ENCODE measurements at regions not wholly inside any gene's neighbourhood (a gene's known extent, or its start where the extent isn't known, plus 50 kb on each side); places are given as distances from the start of the nearest gene placed in this dataset.

DNA sequence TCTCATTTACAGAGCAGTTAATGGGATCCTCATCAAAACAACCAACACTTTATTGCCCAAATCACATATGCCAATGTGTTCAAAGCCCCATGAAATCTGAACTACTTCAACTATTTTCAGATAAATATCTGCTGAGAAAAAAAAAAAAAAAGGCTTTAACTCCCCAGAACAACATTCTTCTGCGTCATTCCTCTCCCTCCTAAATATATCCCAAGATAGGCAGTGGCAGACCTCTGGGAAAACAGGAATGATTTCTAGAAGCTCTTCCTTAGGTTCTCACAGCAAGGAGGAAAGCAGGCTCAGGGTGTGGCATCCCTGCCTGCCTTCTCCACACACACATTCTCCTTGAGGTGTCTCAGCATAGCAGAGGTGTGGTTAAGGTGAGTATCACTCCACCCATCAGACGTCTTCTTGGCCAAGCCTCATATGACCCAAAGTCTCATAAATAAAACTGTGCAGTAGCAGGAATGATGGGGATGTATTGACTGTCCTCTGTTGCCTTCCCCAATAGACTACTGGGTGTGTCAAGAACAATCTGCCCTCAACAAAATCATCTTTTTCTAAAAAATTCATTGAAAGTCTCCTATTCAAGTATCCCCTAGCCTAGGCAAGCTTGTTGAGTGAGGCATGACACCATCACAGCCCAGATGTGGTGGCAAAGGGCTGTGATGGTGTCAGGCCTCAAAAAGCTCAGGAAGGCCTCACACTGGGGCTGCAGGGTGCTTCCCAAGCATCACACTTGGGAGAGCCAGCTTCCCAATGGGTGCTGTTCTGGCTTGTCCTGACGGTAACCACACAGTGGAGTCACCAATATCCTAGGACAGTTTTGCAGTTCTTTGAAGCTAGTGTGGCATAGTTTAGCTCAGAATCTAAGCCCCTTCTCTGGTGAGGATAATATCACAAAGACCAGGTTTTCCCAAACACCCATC is 135.4 kb upstream of the SOX9 start:
- no peak overlapping the region for H3K27ac Mint-ChIP-seq
- H3K9me3 Mint-ChIP-seq, result no peaks in the 10 kb centered on the region
- H3K4me3 Mint-ChIP-seq, result no peak overlapping the region
- no peaks in the 10 kb centered on the region for H3K4me1 Mint-ChIP-seq (ENCODE audit: low read depth)
- no peaks in the 10 kb centered on the region for H3K27me3 Mint-ChIP-seq
- H3K36me3 Mint-ChIP-seq (ENCODE audit: low read depth), result no peaks in the 10 kb centered on the region
- intact Hi-C loops (cut with micrococcal nuclease), result no loop called here

DNA sequence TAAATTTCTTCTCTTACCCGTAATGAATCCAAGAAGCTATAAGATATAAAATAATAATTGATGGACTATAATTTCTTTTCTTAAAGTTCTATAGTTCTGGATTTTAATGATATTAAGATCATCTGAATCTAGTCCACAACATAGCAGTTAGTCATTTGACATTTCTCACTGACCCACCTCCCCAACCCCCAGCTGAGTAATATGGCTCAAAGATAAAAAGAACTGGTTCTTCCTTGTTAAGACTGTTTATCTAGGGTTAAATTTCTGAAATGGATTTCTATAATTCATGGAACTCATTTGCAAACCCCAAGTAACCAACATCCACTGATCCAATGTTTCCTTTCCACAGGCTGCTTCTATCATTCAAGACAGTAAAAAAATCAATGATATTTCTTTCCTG is 133.9 kb upstream of the SOX9 start:
- Mint-ChIP-seq H3K4me3 (no peak overlapping the region), H3K4me1 (ENCODE audit: low read depth) (no peaks in the 10 kb centered on the region), H3K36me3 (ENCODE audit: low read depth) (no peaks in the 10 kb centered on the region), H3K9me3 (peaks cover 5% of the 10 kb centered on the region), H3K27ac (no peak overlapping the region), H3K27me3 (no peaks in the 10 kb centered on the region)
- intact Hi-C loops (cut with micrococcal nuclease), result no loop called here

DNA sequence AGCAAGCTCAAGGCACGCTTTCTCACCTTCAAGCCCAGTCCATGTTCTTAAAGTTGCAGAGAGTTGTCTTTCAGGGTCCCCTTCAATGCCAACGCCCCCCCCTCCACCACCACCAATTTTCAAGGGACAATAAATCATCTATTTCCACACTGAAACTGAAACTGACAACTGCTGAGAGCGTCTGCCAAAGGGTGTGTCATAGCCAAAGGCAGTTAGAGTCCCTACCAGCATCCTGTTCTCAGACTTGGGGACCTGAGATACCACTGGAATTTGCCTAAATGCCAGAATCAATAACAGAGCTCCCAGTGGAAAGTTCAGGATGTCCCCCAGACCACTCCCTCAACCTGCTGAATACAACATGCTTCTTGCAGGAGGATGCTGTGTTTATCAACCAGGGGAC is 133.2 kb upstream of the SOX9 start:
- H3K27me3 Mint-ChIP-seq, result no peaks in the 10 kb centered on the region
- no peak overlapping the region for H3K4me3 Mint-ChIP-seq
- no peaks in the 10 kb centered on the region for H3K36me3 Mint-ChIP-seq (ENCODE audit: low read depth)
- H3K4me1 Mint-ChIP-seq (ENCODE audit: low read depth), result no peaks in the 10 kb centered on the region
- no peak overlapping the region for H3K27ac Mint-ChIP-seq
- intact Hi-C loops (cut with micrococcal nuclease), result no loop called here
- peaks cover 10% of the 10 kb centered on the region for H3K9me3 Mint-ChIP-seq

DNA sequence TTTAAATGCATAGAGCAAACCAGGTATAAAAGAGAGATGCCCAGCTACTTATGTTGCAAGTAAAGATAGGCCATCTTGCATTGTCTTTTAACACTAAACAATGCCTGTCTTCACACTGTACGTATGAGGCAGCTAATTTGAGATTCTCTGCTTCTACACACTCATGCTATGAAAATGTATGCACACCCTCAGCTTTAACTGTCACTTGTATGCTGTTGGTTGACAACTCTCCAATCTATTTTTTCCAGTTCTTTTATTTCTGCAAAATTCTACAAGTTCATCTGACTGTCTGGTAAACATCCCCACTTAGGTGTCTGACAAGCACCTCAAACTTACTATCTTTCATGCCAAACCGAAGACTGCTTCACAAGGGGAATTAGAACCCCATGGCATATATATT is 131.7 kb upstream of the SOX9 start:
- Mint-ChIP-seq H3K36me3 (ENCODE audit: low read depth) (no peaks in the 10 kb centered on the region), H3K4me3 (no peak overlapping the region), H3K27me3 (no peaks in the 10 kb centered on the region), H3K4me1 (ENCODE audit: low read depth) (no peaks in the 10 kb centered on the region), H3K9me3 (peaks cover 10% of the 10 kb centered on the region), H3K27ac (no peak overlapping the region)
- intact Hi-C loops (cut with micrococcal nuclease), result no loop called here

GRCh38 chr17:71993363-71993762 is 127.5 kb upstream of the SOX9 start:
- H3K27ac Mint-ChIP-seq, result no peak overlapping the region
- H3K4me3 Mint-ChIP-seq, result no peak overlapping the region
- H3K9me3 Mint-ChIP-seq, result peaks cover 10% of the 10 kb centered on the region
- H3K36me3 Mint-ChIP-seq (ENCODE audit: low read depth), result no peaks in the 10 kb centered on the region
- intact Hi-C loops (cut with micrococcal nuclease), result no loop called here
- H3K27me3 Mint-ChIP-seq, result no peaks in the 10 kb centered on the region
- H3K4me1 Mint-ChIP-seq (ENCODE audit: low read depth), result no peaks in the 10 kb centered on the region

- intact Hi-C loops (cut with micrococcal nuclease), result no loop called here
- Mint-ChIP-seq H3K4me1 (ENCODE audit: low read depth) (no peaks in the 10 kb centered on the region), H3K27me3 (no peaks in the 10 kb centered on the region), H3K36me3 (ENCODE audit: low read depth) (no peaks in the 10 kb centered on the region), H3K4me3 (no peak overlapping the region), H3K9me3 (peaks cover 10% of the 10 kb centered on the region), H3K27ac (no peak overlapping the region)
Observed at GRCh38 chr17:71995590-71995989, 125.2 kb upstream of the SOX9 start.

DNA sequence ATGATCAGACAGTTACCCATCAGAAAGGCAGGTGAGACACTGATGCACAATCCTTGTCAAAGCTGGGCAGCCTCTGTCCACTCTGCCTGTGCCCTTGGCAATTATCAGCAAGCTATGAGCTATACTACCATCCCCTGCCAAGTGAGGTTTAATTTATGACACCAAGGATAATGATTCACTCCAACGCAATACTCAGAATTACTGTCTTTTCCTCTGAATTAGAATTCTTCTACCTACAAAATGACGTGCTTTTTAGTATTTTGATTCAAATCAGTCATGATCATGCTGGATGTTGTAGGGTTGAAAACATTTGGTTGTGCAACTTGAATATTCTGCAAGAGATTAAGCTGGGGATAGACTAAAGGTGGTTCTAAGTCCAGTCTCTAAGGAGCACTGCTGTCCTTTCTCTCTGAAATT is 116.8 kb upstream of the SOX9 start:
- no peak overlapping the region for H3K4me3 Mint-ChIP-seq
- H3K4me1 Mint-ChIP-seq (ENCODE audit: low read depth), result no peaks in the 10 kb centered on the region
- no peaks in the 10 kb centered on the region for H3K36me3 Mint-ChIP-seq (ENCODE audit: low read depth)
- H3K27me3 Mint-ChIP-seq, result no peaks in the 10 kb centered on the region
- intact Hi-C loops (cut with micrococcal nuclease), result no loop called here
- no peak overlapping the region for H3K27ac Mint-ChIP-seq
- no peaks in the 10 kb centered on the region for H3K9me3 Mint-ChIP-seq

DNA sequence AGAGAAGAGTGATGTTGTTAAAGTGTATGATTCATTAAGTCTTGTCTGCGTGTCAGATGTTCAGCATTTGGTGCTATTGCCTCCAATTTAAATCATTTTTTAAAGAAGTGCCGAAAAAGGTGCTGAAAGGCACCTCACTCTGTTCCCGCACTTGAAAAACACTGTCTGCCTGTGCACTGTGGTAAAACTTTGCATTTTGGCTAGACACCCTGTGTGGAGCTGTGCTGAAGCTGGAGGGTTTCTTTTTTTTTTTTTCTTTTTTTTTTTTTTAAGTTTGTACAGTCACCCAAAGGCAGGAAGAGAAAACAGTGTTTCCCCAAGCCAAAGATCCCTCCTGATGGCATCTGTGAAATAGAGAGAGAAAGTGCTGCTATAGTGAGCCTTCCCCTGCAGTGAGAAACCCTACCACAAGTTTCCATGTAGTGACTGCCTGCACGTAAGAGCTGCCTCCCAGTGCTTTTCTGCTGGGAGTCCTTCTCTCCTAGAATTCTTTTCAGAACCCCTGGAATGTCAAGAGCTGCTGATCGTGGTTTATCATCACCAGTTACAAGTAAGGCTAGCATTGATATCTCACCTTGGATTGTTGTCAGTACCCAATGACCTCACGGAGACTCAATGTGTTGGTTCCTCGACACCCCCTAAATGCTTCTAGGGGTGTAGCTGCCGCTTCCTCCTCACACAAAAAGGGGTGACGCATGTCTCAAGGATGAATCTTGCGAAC is 116.0 kb upstream of the SOX9 start:
- Mint-ChIP-seq H3K4me3 (no peak overlapping the region), H3K27me3 (no peaks in the 10 kb centered on the region), H3K27ac (no peak overlapping the region), H3K4me1 (ENCODE audit: low read depth) (no peaks in the 10 kb centered on the region), H3K36me3 (ENCODE audit: low read depth) (no peaks in the 10 kb centered on the region), H3K9me3 (no peaks in the 10 kb centered on the region)
- intact Hi-C loops (cut with micrococcal nuclease), result no loop called here

GRCh38 chr17:72005332-72006163 is 115.3 kb upstream of the SOX9 start:
- Mint-ChIP-seq H3K4me3 (no peak overlapping the region), H3K27ac (no peak overlapping the region), H3K27me3 (no peaks in the 10 kb centered on the region), H3K4me1 (ENCODE audit: low read depth) (no peaks in the 10 kb centered on the region), H3K36me3 (ENCODE audit: low read depth) (no peaks in the 10 kb centered on the region), H3K9me3 (no peaks in the 10 kb centered on the region)
- intact Hi-C loops (cut with micrococcal nuclease), result no loop called here

DNA sequence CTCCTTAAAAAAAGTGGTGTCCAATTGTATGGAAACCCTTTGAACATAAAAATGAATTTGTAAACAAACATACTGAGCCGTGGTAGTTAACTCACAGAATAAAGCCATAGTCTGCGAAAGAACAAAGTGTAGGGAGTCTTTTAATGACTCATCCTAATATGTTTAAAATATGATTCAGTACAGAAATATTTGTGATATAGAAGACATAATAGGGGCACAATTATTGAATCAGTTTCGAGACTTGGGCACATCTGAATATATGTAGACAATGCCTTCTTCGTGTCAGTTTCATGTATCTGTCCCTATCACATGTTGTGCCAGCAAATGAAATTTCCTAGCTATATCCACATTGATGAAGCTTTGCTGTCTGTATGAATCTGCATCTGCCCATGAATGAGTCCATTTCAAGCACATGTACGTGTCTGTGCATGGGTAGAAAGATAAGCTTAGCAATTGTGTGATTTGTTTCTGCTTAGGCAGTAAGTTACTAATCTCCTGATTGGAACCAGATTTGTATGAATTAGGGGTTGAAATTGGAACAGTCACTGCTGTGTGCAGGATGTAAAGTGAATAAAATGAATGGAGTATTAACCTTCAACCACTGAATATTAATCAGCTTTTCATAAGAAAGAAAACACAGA is 112.5 kb upstream of the SOX9 start:
- Mint-ChIP-seq H3K9me3 (no peaks in the 10 kb centered on the region), H3K27ac (no peak overlapping the region), H3K36me3 (ENCODE audit: low read depth) (no peaks in the 10 kb centered on the region), H3K27me3 (no peaks in the 10 kb centered on the region), H3K4me3 (no peak overlapping the region), H3K4me1 (ENCODE audit: low read depth) (no peaks in the 10 kb centered on the region)
- intact Hi-C loops (cut with micrococcal nuclease), result no loop called here

DNA sequence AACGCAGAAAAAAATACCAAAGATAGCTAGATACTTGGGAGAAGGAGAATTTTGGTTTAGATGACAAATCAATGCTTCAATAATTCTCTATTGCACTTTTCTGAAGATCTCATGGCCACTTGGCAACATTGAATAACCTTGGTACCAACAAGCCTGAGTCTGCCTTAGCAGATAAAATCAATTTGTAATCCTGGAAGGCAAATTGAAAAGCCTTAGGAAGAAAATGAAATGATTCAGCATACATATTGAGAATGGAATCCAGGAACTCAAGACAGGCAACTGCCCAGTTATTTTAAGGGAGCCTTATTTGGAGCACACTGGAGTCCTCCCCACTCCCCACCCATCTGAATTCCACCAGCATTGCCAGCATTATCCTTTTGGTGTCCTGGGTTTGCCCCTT is 109.3 kb upstream of the SOX9 start:
- intact Hi-C loops (cut with micrococcal nuclease), result no loop called here
- Mint-ChIP-seq H3K4me1 (ENCODE audit: low read depth) (no peaks in the 10 kb centered on the region), H3K27me3 (no peaks in the 10 kb centered on the region), H3K9me3 (no peaks in the 10 kb centered on the region), H3K27ac (no peak overlapping the region), H3K4me3 (no peak overlapping the region), H3K36me3 (ENCODE audit: low read depth) (no peaks in the 10 kb centered on the region)

- no peak overlapping the region for H3K27ac Mint-ChIP-seq
- H3K4me1 Mint-ChIP-seq (ENCODE audit: low read depth), result no peaks in the 10 kb centered on the region
- no peak overlapping the region for H3K4me3 Mint-ChIP-seq
- intact Hi-C loops (cut with micrococcal nuclease), result no loop called here
- no peaks in the 10 kb centered on the region for H3K36me3 Mint-ChIP-seq (ENCODE audit: low read depth)
- H3K9me3 Mint-ChIP-seq, result peaks cover 15% of the 10 kb centered on the region
- no peaks in the 10 kb centered on the region for H3K27me3 Mint-ChIP-seq
Observed at GRCh38 chr17:72021417-72022041, 99.3 kb upstream of the SOX9 start.

Measured in dendritic cell treated with granulocyte-macrophage colony-stimulating factor and Interleukin-4, amounts not matched to agents 40 ng/mL and 50 ng/mL, for 4 days (primary cell).